H9 (cell line): ENCODE measurements at regions not wholly inside any gene's neighbourhood (a gene's known extent, or its start where the extent isn't known, plus 50 kb on each side); places are given as distances from the start of the nearest gene placed in this dataset.

Source experiments
- DNase-seq: peaks from one replicate; pipeline ENCODE4 v3.0.0-alpha.2; 2017
- H2AFZ ChIP-seq: one replicate; pipeline ENCODE4 v1.6.1; 2013; ENCODE audit warnings: mild to moderate bottlenecking, low read length, control low read depth, moderate library complexity
- H2AK5ac ChIP-seq: 2 replicates; pipeline ENCODE4 v1.6.1; 2013; ENCODE audit warnings: low read length, control low read depth, mixed read lengths; ENCODE audit not compliant: insufficient read length
- H2BK120ac ChIP-seq: one replicate; pipeline ENCODE4 v1.6.1; 2013; ENCODE audit warnings: low read depth, mild to moderate bottlenecking, low read length, control low read depth, inconsistent platforms; ENCODE audit not compliant: poor library complexity, severe bottlenecking
- H2BK12ac ChIP-seq: 2 replicates; pipeline ENCODE4 v1.6.1; 2013; ENCODE audit warnings: low read length, control low read depth, mixed read lengths, low read depth; ENCODE audit not compliant: insufficient read length
- H2BK15ac ChIP-seq: 2 replicates; pipeline ENCODE4 v1.6.1; 2013; ENCODE audit warnings: low read depth, low read length, control low read depth
- H2BK20ac ChIP-seq: one replicate; pipeline ENCODE4 v1.6.1; 2013; ENCODE audit warnings: low read depth, mild to moderate bottlenecking, low read length, control low read depth, inconsistent platforms; ENCODE audit not compliant: poor library complexity, severe bottlenecking
- H2BK5ac ChIP-seq: 2 replicates; pipeline ENCODE4 v1.6.1; 2013; ENCODE audit warnings: low read length, control low read depth, mixed read lengths; ENCODE audit not compliant: insufficient read length
- H3K14ac ChIP-seq: 2 replicates; pipeline ENCODE4 v1.6.1; 2013; ENCODE audit warnings: low read length, control low read depth; ENCODE audit not compliant: insufficient read depth
- H3K18ac ChIP-seq: 2 replicates; pipeline ENCODE4 v1.6.1; 2013; ENCODE audit warnings: low read depth, mild to moderate bottlenecking, mixed read lengths, low read length, control low read depth; ENCODE audit not compliant: insufficient read length
- H3K23ac ChIP-seq: 2 replicates; pipeline ENCODE4 v1.6.1; 2013; ENCODE audit warnings: low read length, control low read depth, mixed read lengths, low read depth; ENCODE audit not compliant: insufficient read length
- H3K23me2 ChIP-seq: 2 replicates; pipeline ENCODE4 v1.6.1; 2013; ENCODE audit warnings: low read depth, mild to moderate bottlenecking, mixed read lengths, low read length, control low read depth; ENCODE audit not compliant: insufficient read length, poor library complexity, severe bottlenecking
- H3K27ac ChIP-seq: 2 replicates; pipeline ENCODE4 v1.5.1; 2013; ENCODE audit warnings: low read length, control low read depth, mixed read lengths, low read depth; ENCODE audit not compliant: insufficient read length
- H3K27me3 ChIP-seq: 2 replicates; pipeline ENCODE4 v1.6.1; 2013; ENCODE audit warnings: low read length, control low read depth, inconsistent platforms; ENCODE audit not compliant: insufficient read depth
- H3K4ac ChIP-seq: 2 replicates; pipeline ENCODE4 v1.6.1; 2013; ENCODE audit warnings: low read depth, mild to moderate bottlenecking, control low read depth, inconsistent platforms, low read length, moderate library complexity
- H3K4me1 ChIP-seq: 2 replicates; pipeline ENCODE4 v1.6.1; 2013; ENCODE audit warnings: low read length, control low read depth, inconsistent platforms; ENCODE audit not compliant: insufficient read depth
- H3K4me2 ChIP-seq: 2 replicates; pipeline ENCODE4 v1.6.1; 2013; ENCODE audit warnings: low read length, control low read depth, mixed read lengths; ENCODE audit not compliant: insufficient read length, insufficient read depth
- H3K56ac ChIP-seq: 2 replicates; pipeline ENCODE4 v1.6.1; 2013; ENCODE audit warnings: low read depth, mild to moderate bottlenecking, mixed read lengths, low read length, control low read depth; ENCODE audit not compliant: insufficient read length
- H3K79me1 ChIP-seq: 2 replicates; pipeline ENCODE4 v1.6.1; 2013; ENCODE audit warnings: low read depth, mild to moderate bottlenecking, moderate library complexity, low read length, control low read depth, inconsistent platforms; ENCODE audit not compliant: insufficient read depth, poor library complexity, severe bottlenecking
- H3K79me2 ChIP-seq: 2 replicates; pipeline ENCODE4 v1.6.1; 2013; ENCODE audit warnings: low read length, control low read depth, inconsistent platforms; ENCODE audit not compliant: insufficient read depth
- H3K9ac ChIP-seq: 2 replicates; pipeline ENCODE4 v1.6.1; 2013; ENCODE audit warnings: low read length, control low read depth, mixed read lengths; ENCODE audit not compliant: insufficient read length; ENCODE audit errors: extremely low read depth
- H3K9me3 ChIP-seq: one replicate; pipeline ENCODE4 v1.6.1; 2013; ENCODE audit warnings: low read depth, low read length, inconsistent platforms; ENCODE audit not compliant: control insufficient read depth
- H3T11ph ChIP-seq: one replicate; pipeline ENCODE4 v1.6.1; 2013; ENCODE audit warnings: mild to moderate bottlenecking, low read length, control low read depth, inconsistent platforms
- H4K20me1 ChIP-seq: one replicate; pipeline ENCODE4 v1.6.1; 2013; ENCODE audit not compliant: control insufficient read depth, insufficient read length, insufficient read depth
- H4K5ac ChIP-seq: 2 replicates; pipeline ENCODE4 v1.6.1; 2013; ENCODE audit warnings: low read depth, mild to moderate bottlenecking, mixed read lengths, low read length, control low read depth; ENCODE audit not compliant: insufficient read length
- H4K8ac ChIP-seq: replicated peaks from 2 replicates; pipeline ENCODE4 v1.6.1; 2013; ENCODE audit warnings: low read length, control low read depth, mixed read lengths, low read depth; ENCODE audit not compliant: insufficient read length
- H4K91ac ChIP-seq: 2 replicates; pipeline ENCODE4 v1.6.1; 2013; ENCODE audit warnings: low read depth, mild to moderate bottlenecking, moderate library complexity, mixed read lengths, low read length, control low read depth; ENCODE audit not compliant: insufficient read length
- H3K27ac Mint-ChIP-seq, 3 experiments: 2 replicates in 2 of 3; 3 replicates in 1 of 3; pipeline ENCODE4 v1.8.0; 2020 to 2021; ENCODE audit warnings: mixed read lengths in 3 of 3, mild to moderate bottlenecking in 1 of 3, moderate library complexity in 1 of 3
- H3K27me3 Mint-ChIP-seq: 2 replicates; pipeline ENCODE4 v1.8.0; 2021; ENCODE audit warnings: low read depth, mild to moderate bottlenecking, moderate library complexity, mixed read lengths
- H3K36me3 Mint-ChIP-seq, 3 experiments: 2 replicates in 2 of 3; 3 replicates in 1 of 3; pipeline ENCODE4 v1.8.0; 2020 to 2021; ENCODE audit warnings: low read depth in 3 of 3, mixed read lengths in 3 of 3; ENCODE audit not compliant: insufficient read depth in 1 of 3
- H3K4me1 Mint-ChIP-seq, 2 experiments: 2 replicates each; pipeline ENCODE4 v1.8.0; 2020; ENCODE audit warnings: mixed read lengths in 2 of 2
- H3K4me3 Mint-ChIP-seq, 2 experiments: 2 replicates in 1 of 2; 3 replicates in 1 of 2; pipeline ENCODE4 v1.8.0; 2020 to 2021; ENCODE audit warnings: mild to moderate bottlenecking in 2 of 2, mixed read lengths in 2 of 2, moderate library complexity in 1 of 2
- H3K9me3 Mint-ChIP-seq, 2 experiments: 2 replicates in 1 of 2; 3 replicates in 1 of 2; pipeline ENCODE4 v1.8.0; 2020; ENCODE audit warnings: mild to moderate bottlenecking in 2 of 2, mixed read lengths in 2 of 2, moderate library complexity in 1 of 2
- WGBS: extraction: QIAGEN DNeasy Blood & Tissue Kit; methylation state at CpG from one replicate; pipeline ENCODE4 v1.1.7; 2013; ENCODE audit warnings: missing lambda C conversion rate, low lambda C conversion rate, mixed read lengths; ENCODE audit not compliant: insufficient read length; ENCODE audit errors: extremely low coverage; 5-methylcytosine and 5-hydroxymethylcytosine counted together
- TF ChIP-seq, protein P1 (sequence below): fragments of 200-600 bp; sonication (generic); conservative IDR thresholded peaks from 3 replicates; pipeline ENCODE4 v1.8.0; 2021; ENCODE audit warnings: antibody characterized with exemption, mild to moderate bottlenecking

DNA sequence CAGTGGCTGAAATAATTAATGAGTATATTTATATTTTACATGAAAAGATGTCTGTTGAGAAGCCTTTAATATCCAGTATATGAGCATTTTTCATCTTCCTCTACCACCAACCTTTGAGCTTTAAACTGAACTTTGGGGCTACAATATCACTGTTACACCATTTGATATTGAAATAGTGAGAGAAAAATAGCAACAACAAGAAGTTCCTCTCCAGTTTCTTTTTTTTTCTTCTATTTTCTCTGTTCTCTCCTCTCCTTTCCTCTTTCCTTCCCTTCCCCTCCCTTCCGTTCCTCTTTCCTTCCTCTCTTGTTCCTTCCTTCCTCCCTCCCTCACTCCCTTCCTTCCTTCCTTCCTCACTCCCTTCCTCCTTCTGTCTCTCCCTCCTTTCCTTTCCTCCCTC lies 1591.4 kb downstream of the PLA2G4A start:
- Mint-ChIP-seq H3K4me3 (no peak overlapping the region), H3K36me3 (no peaks in the 10 kb centered on the region), H3K9me3 (no peaks in the 10 kb centered on the region), H3K27ac (no peak overlapping the region), H3K4me1 (no peaks in the 10 kb centered on the region), H3K27me3 (no peaks in the 10 kb centered on the region)
- Histone ChIP-seq H2BK120ac (no peak overlapping the region), H3K79me2 (no peaks in the 10 kb centered on the region), H3K14ac (no peak overlapping the region), H3K56ac (no peak overlapping the region), H3K4ac (no peak overlapping the region), H4K5ac (no peak overlapping the region), H2AFZ (no peak overlapping the region), H3K18ac (no peak overlapping the region), H3K27me3 (no peaks in the 10 kb centered on the region), H3K27ac (no peak overlapping the region), H4K20me1 (no peaks in the 10 kb centered on the region), H2BK15ac (no peak overlapping the region), H2AK5ac (no peak overlapping the region), H3K23me2 (no peaks in the 10 kb centered on the region), H2BK5ac (no peak overlapping the region), H2BK20ac (no peak overlapping the region), H3K79me1 (no peaks in the 10 kb centered on the region), H3K4me2 (no peak overlapping the region), H3K23ac (no peak overlapping the region), H4K8ac (no peak overlapping the region), H3K9me3 (no peaks in the 10 kb centered on the region), H3K4me1 (no peaks in the 10 kb centered on the region), H3K9ac (no peak overlapping the region), H4K91ac (no peak overlapping the region), H2BK12ac (no peak overlapping the region), H3T11ph (no peak overlapping the region)
- DNase-seq, result no peak
- no CpG with 5 or more reads among the region's 1 CpG for WGBS
- TF ChIP-seq, protein P1, sequence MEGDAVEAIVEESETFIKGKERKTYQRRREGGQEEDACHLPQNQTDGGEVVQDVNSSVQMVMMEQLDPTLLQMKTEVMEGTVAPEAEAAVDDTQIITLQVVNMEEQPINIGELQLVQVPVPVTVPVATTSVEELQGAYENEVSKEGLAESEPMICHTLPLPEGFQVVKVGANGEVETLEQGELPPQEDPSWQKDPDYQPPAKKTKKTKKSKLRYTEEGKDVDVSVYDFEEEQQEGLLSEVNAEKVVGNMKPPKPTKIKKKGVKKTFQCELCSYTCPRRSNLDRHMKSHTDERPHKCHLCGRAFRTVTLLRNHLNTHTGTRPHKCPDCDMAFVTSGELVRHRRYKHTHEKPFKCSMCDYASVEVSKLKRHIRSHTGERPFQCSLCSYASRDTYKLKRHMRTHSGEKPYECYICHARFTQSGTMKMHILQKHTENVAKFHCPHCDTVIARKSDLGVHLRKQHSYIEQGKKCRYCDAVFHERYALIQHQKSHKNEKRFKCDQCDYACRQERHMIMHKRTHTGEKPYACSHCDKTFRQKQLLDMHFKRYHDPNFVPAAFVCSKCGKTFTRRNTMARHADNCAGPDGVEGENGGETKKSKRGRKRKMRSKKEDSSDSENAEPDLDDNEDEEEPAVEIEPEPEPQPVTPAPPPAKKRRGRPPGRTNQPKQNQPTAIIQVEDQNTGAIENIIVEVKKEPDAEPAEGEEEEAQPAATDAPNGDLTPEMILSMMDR, result no peak
